ENCODE measurements at regions not wholly inside any gene's neighbourhood (a gene's known extent, or its start where the extent isn't known, plus 50 kb on each side); places are given as distances from the start of the nearest gene placed in this dataset.

- DNase-seq: no peak
Measured at GRCh38 chr21:31564439-31564838, 95.1 kb upstream of the SOD1 start.

- no peak for DNase-seq
Measured at GRCh38 chr21:31560479-31560878, 99.0 kb upstream of the SOD1 start.

- peak; percentile 88 for DNase-seq
Measured at GRCh38 chr21:31559368-31560119, 99.9 kb upstream of the SOD1 start.

GRCh38 chr21:31558962-31559367, 100.5 kb upstream of the SOD1 start:
- DNase-seq: peak; percentile 80

GRCh38 chr21:31558189-31558961, 101.1 kb upstream of the SOD1 start:
- DNase-seq: peak; percentile 21

- no peak for DNase-seq
Measured at GRCh38 chr21:31557421-31558188, 101.9 kb upstream of the SOD1 start.

GRCh38 chr21:31556662-31557061, 102.8 kb upstream of the SOD1 start:
- no peak for DNase-seq

- no peak for DNase-seq
Measured at GRCh38 chr21:31555741-31556191, 103.7 kb upstream of the SOD1 start.

- peak; percentile 32 for DNase-seq
Measured at GRCh38 chr21:31554511-31555022, 104.9 kb upstream of the SOD1 start.

GRCh38 chr21:31553926-31554325, 105.6 kb upstream of the SOD1 start:
- DNase-seq: no peak

GRCh38 chr21:31553461-31553860, 106.0 kb upstream of the SOD1 start:
- DNase-seq: no peak

GRCh38 chr21:31552826-31553225, 106.7 kb upstream of the SOD1 start:
- no peak for DNase-seq

- no peak for DNase-seq
Measured at GRCh38 chr21:31550070-31550469, 109.4 kb upstream of the SOD1 start.

GRCh38 chr21:31548688-31549087, 110.8 kb upstream of the SOD1 start:
- no peak for DNase-seq

- no peak for DNase-seq
Measured at GRCh38 chr21:31546443-31547170, 112.9 kb upstream of the SOD1 start.

GRCh38 chr21:31545036-31545435, 114.5 kb upstream of the SOD1 start:
- no peak for DNase-seq

- DNase-seq: no peak
Measured at GRCh38 chr21:31543191-31543590, 116.3 kb upstream of the SOD1 start.

GRCh38 chr21:31538816-31539215, 120.7 kb upstream of the SOD1 start:
- no peak for DNase-seq

GRCh38 chr21:31537872-31538576, 121.5 kb upstream of the SOD1 start:
- no peak for DNase-seq

- no peak for DNase-seq
Measured at GRCh38 chr21:31536138-31536537, 123.4 kb upstream of the SOD1 start.

GRCh38 chr21:31531967-31532366, 127.5 kb upstream of the SOD1 start:
- no peak for DNase-seq

Measured in activated T-cell treated with anti-CD3 and anti-CD28 coated beads for 4 hours (primary cell).